Kidney glomerular epithelial cell (primary cell): ENCODE measurements at regions not wholly inside any gene's neighbourhood (a gene's known extent, or its start where the extent isn't known, plus 50 kb on each side); places are given as distances from the start of the nearest gene placed in this dataset.
"Not testable (repeated sequence)": the region's sequence is repeated elsewhere in the genome, so short reads cannot be mapped to it uniquely, and the experiment has no call there.

ENCODE experiments used
- DNase-seq: peaks from one replicate; lab custom pipeline; 2025; lab: John Stamatoyannopoulos, UW

- not testable (repeated sequence) for DNase-seq
Measured at GRCh38 chr1:176396604-176397395, 66.2 kb upstream of the PAPPA2 start.

GRCh38 chr1:176391621-176392020 lies 71.4 kb upstream of the PAPPA2 start:
- DNase-seq, result no peak

- no peak for DNase-seq
Measured at GRCh38 chr1:176384841-176385240, 78.1 kb upstream of the PAPPA2 start.

GRCh38 chr1:176382163-176382562 lies 80.8 kb upstream of the PAPPA2 start:
- no peak for DNase-seq

- no peak for DNase-seq
Measured at GRCh38 chr1:176379626-176380339, 83.2 kb upstream of the PAPPA2 start.

- peak; percentile 81 for DNase-seq
Measured at GRCh38 chr1:176374967-176375569, 87.9 kb upstream of the PAPPA2 start.

GRCh38 chr1:176364236-176364905 lies 98.6 kb upstream of the PAPPA2 start:
- DNase-seq, result no peak

GRCh38 chr1:176349135-176349715 lies 113.8 kb upstream of the PAPPA2 start:
- DNase-seq, result not testable (repeated sequence)

GRCh38 chr1:176341656-176342055 lies 121.3 kb upstream of the PAPPA2 start:
- no peak for DNase-seq

- DNase-seq, result no peak
Measured at GRCh38 chr1:176338877-176339276, 124.1 kb upstream of the PAPPA2 start.

- no peak for DNase-seq
Measured at GRCh38 chr1:176330782-176331181, 123.7 kb upstream of the COP1 start.

- DNase-seq, result no peak
Measured at GRCh38 chr1:176325664-176326063, 118.6 kb upstream of the COP1 start.

- no peak for DNase-seq
Measured at GRCh38 chr1:176323472-176323871, 116.4 kb upstream of the COP1 start.

GRCh38 chr1:176315519-176316220 lies 108.6 kb upstream of the COP1 start:
- no peak for DNase-seq

GRCh38 chr1:176296602-176297001 lies 89.5 kb upstream of the COP1 start:
- not testable (repeated sequence) for DNase-seq

GRCh38 chr1:176285996-176286395 lies 78.9 kb upstream of the COP1 start:
- DNase-seq, result no peak

GRCh38 chr1:176271572-176271971 lies 64.5 kb upstream of the COP1 start:
- DNase-seq, result no peak
